ENCODE measurements at regions not wholly inside any gene's neighbourhood (a gene's known extent, or its start where the extent isn't known, plus 50 kb on each side); places are given as distances from the start of the nearest gene placed in this dataset.

- no peak for TF ChIP-seq CTCF (IDR thresholded peaks at IDR 0.05; ENCODE audit: low read depth, low read length)
- CTCF ChIA-PET: no interaction called here
- POLR2A ChIA-PET: no interaction called here
- Histone ChIP-seq H3K4me3 (ENCODE audit: low read depth, low read length) (no peak overlapping the region), H3K9me3 (ENCODE audit: control insufficient read depth, insufficient read depth, low read length) (no peaks in the 10 kb centered on the region), H3K27ac (ENCODE audit: low read depth, low read length) (no peak overlapping the region), H3K27me3 (ENCODE audit: control insufficient read depth, insufficient read depth, low read length) (no peaks in the 10 kb centered on the region)
- no peak for DNase-seq (ENCODE audit: low read depth, low spot score)
These were observed 343.0 kb upstream of the THRB start for GRCh38 chr3:24837601-24838000.

DNA sequence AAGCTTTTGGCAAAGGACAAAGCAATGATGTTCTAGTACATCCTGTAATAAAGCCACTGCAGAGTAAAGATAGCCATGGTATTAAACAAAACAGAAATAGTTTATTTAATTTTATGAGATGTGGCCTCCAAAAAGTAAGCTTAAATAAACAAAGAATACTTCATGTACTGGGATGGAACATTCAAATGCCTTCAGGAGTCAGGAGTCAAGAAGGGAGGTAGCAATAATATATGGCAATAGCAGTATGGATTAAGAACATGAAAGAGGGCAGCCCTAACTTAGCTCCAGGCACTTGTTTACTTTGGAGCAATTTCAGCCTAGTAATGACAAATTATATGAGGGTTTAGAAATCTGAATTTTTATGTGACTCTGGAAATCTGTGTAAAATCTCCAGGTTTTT is 343.9 kb upstream of the THRB start:
- CTCF ChIA-PET: no interaction called here
- H3K9me3 ChIP-seq (ENCODE audit: control insufficient read depth, insufficient read depth, low read length): no peaks in the 10 kb centered on the region
- POLR2A ChIA-PET: no interaction called here

GRCh38 chr3:24843955-24844354 is 349.3 kb upstream of the THRB start:
- Histone ChIP-seq H3K4me3 (ENCODE audit: low read depth, low read length) (no peak overlapping the region), H3K27ac (ENCODE audit: low read depth, low read length) (no peak overlapping the region), H3K9me3 (ENCODE audit: control insufficient read depth, insufficient read depth, low read length) (no peaks in the 10 kb centered on the region), H3K27me3 (ENCODE audit: control insufficient read depth, insufficient read depth, low read length) (no peaks in the 10 kb centered on the region)
- POLR2A ChIA-PET: no interaction called here
- CTCF ChIA-PET: no interaction called here
- no peak for DNase-seq (ENCODE audit: low read depth, low spot score)
- TF ChIP-seq CTCF (IDR thresholded peaks at IDR 0.05; ENCODE audit: low read depth, low read length): no peak

More for the DNA sequence above, 343.9 kb upstream of the THRB start:
- no peak for DNase-seq (ENCODE audit: low read depth, low spot score)
- no peaks in the 10 kb centered on the region for H3K27me3 ChIP-seq (ENCODE audit: control insufficient read depth, insufficient read depth, low read length)
- no peak for TF ChIP-seq CTCF (IDR thresholded peaks at IDR 0.05; ENCODE audit: low read depth, low read length)
- H3K4me3 ChIP-seq (ENCODE audit: low read depth, low read length): no peak overlapping the region
- no peak overlapping the region for H3K27ac ChIP-seq (ENCODE audit: low read depth, low read length)

GRCh38 chr3:24845524-24846155 is 351.0 kb upstream of the THRB start:
- no peak for TF ChIP-seq CTCF (IDR thresholded peaks at IDR 0.05; ENCODE audit: low read depth, low read length)
- ChIA-PET POLR2A (no interaction called here), CTCF (no interaction called here)
- DNase-seq (ENCODE audit: low read depth, low spot score): no peak
- Histone ChIP-seq H3K9me3 (ENCODE audit: control insufficient read depth, insufficient read depth, low read length) (no peaks in the 10 kb centered on the region), H3K4me3 (ENCODE audit: low read depth, low read length) (no peak overlapping the region), H3K27me3 (ENCODE audit: control insufficient read depth, insufficient read depth, low read length) (no peaks in the 10 kb centered on the region), H3K27ac (ENCODE audit: low read depth, low read length) (no peak overlapping the region)

DNA sequence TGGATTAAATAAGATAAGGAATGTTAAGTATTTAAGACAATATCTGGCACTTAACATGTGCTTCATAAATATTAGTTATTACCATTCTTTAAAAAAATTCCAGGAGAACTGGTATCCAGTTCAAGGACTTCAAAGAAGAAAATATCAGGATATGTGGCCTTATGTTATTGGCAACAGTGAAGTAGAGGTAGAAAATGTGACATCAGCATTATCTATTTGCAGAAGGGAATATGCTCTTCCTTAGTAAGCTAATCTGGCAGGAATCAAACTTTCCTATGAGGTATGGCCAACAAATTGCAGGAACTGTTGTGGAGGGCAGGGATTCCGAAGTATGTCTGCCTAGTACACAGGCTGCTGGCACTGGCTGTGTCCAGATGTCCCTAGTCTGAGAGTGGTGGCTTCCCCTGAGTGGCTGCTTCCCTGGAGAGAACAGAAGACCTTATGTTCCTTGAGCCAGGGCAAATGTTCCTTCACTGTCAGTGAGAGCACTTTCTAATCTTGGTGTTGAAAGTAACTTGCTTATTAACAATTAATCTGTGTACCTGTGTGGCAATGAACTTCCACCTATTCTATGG is 351.7 kb upstream of the THRB start:
- CTCF ChIA-PET: no interaction called here
- H3K9me3 ChIP-seq (ENCODE audit: control insufficient read depth, insufficient read depth, low read length): no peaks in the 10 kb centered on the region
- no peak overlapping the region for H3K4me3 ChIP-seq (ENCODE audit: low read depth, low read length)
- POLR2A ChIA-PET: no interaction called here
- TF ChIP-seq CTCF (IDR thresholded peaks at IDR 0.05; ENCODE audit: low read depth, low read length): no peak
- no peaks in the 10 kb centered on the region for H3K27me3 ChIP-seq (ENCODE audit: control insufficient read depth, insufficient read depth, low read length)
- H3K27ac ChIP-seq (ENCODE audit: low read depth, low read length): no peak overlapping the region
- DNase-seq (ENCODE audit: low read depth, low spot score): no peak
